ENCODE measurements at regions not wholly inside any gene's neighbourhood (a gene's known extent, or its start where the extent isn't known, plus 50 kb on each side); places are given as distances from the start of the nearest gene placed in this dataset.
"Not testable (repeated sequence)": the region's sequence is repeated elsewhere in the genome, so short reads cannot be mapped to it uniquely, and the experiment has no call there.

DNA sequence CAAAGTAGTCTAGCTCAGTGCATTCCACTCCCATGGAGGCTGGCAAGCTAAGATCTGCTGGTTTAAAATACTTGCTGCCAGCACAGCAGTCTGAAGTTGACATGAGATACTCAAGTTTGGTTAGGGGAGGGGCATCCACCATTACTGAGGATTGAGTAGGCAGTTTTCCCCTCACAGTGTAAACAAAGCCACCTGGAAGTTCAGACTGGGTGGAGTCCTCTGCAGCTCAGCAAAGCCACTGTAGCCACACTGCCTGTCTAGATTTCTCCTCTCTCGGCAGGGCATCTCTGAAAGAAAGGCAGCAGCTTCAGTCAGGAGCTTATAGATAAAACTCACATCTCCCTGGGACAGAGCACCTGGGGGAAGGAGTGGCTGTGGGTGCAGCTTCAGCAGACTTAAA, 377.4 kb upstream of the PRR20A start:
- TF ChIP-seq, protein P1, sequence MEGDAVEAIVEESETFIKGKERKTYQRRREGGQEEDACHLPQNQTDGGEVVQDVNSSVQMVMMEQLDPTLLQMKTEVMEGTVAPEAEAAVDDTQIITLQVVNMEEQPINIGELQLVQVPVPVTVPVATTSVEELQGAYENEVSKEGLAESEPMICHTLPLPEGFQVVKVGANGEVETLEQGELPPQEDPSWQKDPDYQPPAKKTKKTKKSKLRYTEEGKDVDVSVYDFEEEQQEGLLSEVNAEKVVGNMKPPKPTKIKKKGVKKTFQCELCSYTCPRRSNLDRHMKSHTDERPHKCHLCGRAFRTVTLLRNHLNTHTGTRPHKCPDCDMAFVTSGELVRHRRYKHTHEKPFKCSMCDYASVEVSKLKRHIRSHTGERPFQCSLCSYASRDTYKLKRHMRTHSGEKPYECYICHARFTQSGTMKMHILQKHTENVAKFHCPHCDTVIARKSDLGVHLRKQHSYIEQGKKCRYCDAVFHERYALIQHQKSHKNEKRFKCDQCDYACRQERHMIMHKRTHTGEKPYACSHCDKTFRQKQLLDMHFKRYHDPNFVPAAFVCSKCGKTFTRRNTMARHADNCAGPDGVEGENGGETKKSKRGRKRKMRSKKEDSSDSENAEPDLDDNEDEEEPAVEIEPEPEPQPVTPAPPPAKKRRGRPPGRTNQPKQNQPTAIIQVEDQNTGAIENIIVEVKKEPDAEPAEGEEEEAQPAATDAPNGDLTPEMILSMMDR (conservative IDR thresholded peaks at IDR 0.05; ENCODE audit: low read depth, low read length): not testable (repeated sequence)
- not testable (repeated sequence) for TF ChIP-seq EZH2 (IDR thresholded peaks at IDR 0.05; ENCODE audit: low read length, unreplicated experiment)

Measured in PC-3 (cell line).